ENCODE measurements at regions not wholly inside any gene's neighbourhood (a gene's known extent, or its start where the extent isn't known, plus 50 kb on each side); places are given as distances from the start of the nearest gene placed in this dataset.

- 53 to 61% (median 57%) methylated on average over 3 of the region's 3 CpGs for WGBS, 3 donors
- no peaks in the 10 kb centered on the region for H3K36me3 ChIP-seq
- no peaks in the 10 kb centered on the region for H3K27me3 ChIP-seq
- no peaks in the 10 kb centered on the region for H3K4me1 ChIP-seq (ENCODE audit: insufficient read depth)
- intact Hi-C loops (cut with DNase I): no loop called here
- H3K27ac ChIP-seq: no peak overlapping the region
- no peaks in the 10 kb centered on the region for H3K9me3 ChIP-seq
- no peak for DNase-seq
- no peak for TF ChIP-seq CTCF (IDR thresholded peaks at IDR 0.05)
- TF ChIP-seq EP300 (IDR thresholded peaks at IDR 0.05): no peak
- TF ChIP-seq POLR2A (IDR thresholded peaks at IDR 0.05): no peak
- no peak overlapping the region for H3K4me3 ChIP-seq
Measured at GRCh38 chr13:72259528-72259927, 392.5 kb upstream of the DACH1 start.

DNA sequence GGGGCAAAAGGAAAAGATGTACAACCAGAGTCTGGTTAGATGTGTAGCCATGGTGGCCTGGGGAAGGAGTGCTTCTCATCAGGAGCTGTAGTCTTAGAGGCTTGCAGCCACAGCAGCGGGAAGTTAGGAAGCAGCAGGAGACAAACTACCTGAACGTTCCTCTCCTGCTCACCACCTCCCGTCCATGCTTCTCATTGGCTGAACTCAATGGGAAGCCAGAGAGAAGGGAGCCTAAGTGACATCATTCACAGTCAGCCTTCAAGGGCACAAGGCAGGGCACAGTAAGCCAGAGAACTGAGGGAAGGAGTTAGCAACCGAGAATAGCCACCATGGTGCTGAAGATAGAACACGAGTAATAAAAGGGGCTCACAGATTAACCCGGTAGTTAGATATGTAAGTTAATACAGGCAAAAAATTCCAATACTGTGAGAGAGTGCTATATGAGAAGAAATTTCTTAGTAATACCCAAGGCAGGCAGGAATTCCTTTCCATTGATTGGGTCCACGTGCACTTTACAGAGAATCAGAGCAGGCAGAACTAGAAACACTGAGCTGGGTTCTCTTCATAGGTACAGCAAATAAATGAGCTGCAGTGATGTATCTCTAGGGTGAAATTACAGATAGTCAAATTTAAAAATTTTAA lies 391.5 kb upstream of the DACH1 start:
- no peak overlapping the region for H3K27ac ChIP-seq
- no peak for DNase-seq
- no peaks in the 10 kb centered on the region for H3K4me1 ChIP-seq (ENCODE audit: insufficient read depth)
- H3K9me3 ChIP-seq: no peaks in the 10 kb centered on the region
- H3K27me3 ChIP-seq: no peaks in the 10 kb centered on the region
- intact Hi-C loops (cut with DNase I): no loop called here
- 81 to 86% (median 83%) methylated on average over 7 of the region's 7 CpGs for WGBS, 3 donors
- TF ChIP-seq CTCF (IDR thresholded peaks at IDR 0.05) (no peak), POLR2A (IDR thresholded peaks at IDR 0.05) (no peak), EP300 (IDR thresholded peaks at IDR 0.05) (no peak)
- H3K4me3 ChIP-seq: no peak overlapping the region
- H3K36me3 ChIP-seq: no peaks in the 10 kb centered on the region

- no peak for DNase-seq
- no peak overlapping the region for H3K4me3 ChIP-seq
- H3K27ac ChIP-seq: no peak overlapping the region
- no peaks in the 10 kb centered on the region for H3K36me3 ChIP-seq
- H3K9me3 ChIP-seq: no peaks in the 10 kb centered on the region
- no peaks in the 10 kb centered on the region for H3K4me1 ChIP-seq (ENCODE audit: insufficient read depth)
- TF ChIP-seq POLR2A (IDR thresholded peaks at IDR 0.05): no peak
- TF ChIP-seq EP300 (IDR thresholded peaks at IDR 0.05): no peak
- no peak for TF ChIP-seq CTCF (IDR thresholded peaks at IDR 0.05)
- no peaks in the 10 kb centered on the region for H3K27me3 ChIP-seq
- WGBS, 3 donors: 64 to 70% (median 65%) methylated on average over 7 of the region's 7 CpGs
- intact Hi-C loops (cut with DNase I): no loop called here
Measured at GRCh38 chr13:72255908-72256307, 388.9 kb upstream of the DACH1 start.

- H3K27ac ChIP-seq: no peak overlapping the region
- DNase-seq: no peak
- no peaks in the 10 kb centered on the region for H3K27me3 ChIP-seq
- intact Hi-C loops (cut with DNase I): no loop called here
- H3K9me3 ChIP-seq: no peaks in the 10 kb centered on the region
- no peak overlapping the region for H3K4me3 ChIP-seq
- whole genome bisulfite sequencing, 3 donors: 82 to 89% (median 89%) methylated on average over 4 of the region's 4 CpGs
- no peaks in the 10 kb centered on the region for H3K36me3 ChIP-seq
- no peaks in the 10 kb centered on the region for H3K4me1 ChIP-seq (ENCODE audit: insufficient read depth)
- TF ChIP-seq EP300 (IDR thresholded peaks at IDR 0.05) (no peak), CTCF (IDR thresholded peaks at IDR 0.05) (no peak)
Measured at GRCh38 chr13:72253754-72254153, 386.8 kb upstream of the DACH1 start.

Measured in ovary (tissue), 7 donors.